H1 (cell line): ENCODE measurements at regions not wholly inside any gene's neighbourhood (a gene's known extent, or its start where the extent isn't known, plus 50 kb on each side); places are given as distances from the start of the nearest gene placed in this dataset.
A peak's percentile ranks its signal among the peaks of the same experiment; 100 is the strongest.

Source experiments
- CBX5 ChIP-seq: fragments of 300-800, 300-1000 bp; sonication (generic); IDR thresholded peaks from 2 replicates; pipeline ENCODE4 v1.7.1; 2016; ENCODE audit warnings: antibody characterized with exemption, low read length, low read depth
- CEBPB ChIP-seq: IDR thresholded peaks from 2 replicates; pipeline ENCODE4 v1.6.1; 2012; ENCODE audit warnings: low read depth, low read length
- CHD1 ChIP-seq: IDR thresholded peaks from 2 replicates; pipeline ENCODE4 v1.6.1; 2012; ENCODE audit warnings: low read depth, low read length, improper control_type of control experiment
- CHD2 ChIP-seq: IDR thresholded peaks from 2 replicates; pipeline ENCODE4 v1.6.1; 2012; ENCODE audit warnings: low read length, improper control_type of control experiment
- CTCF ChIP-seq, 3 experiments: IDR thresholded peaks; 1 replicate in 2 of 3; 2 replicates in 1 of 3; pipeline versions ENCODE4 v1.5.1 to v1.6.1; 2011; ENCODE audit warnings: low read length in 3 of 3, mild to moderate bottlenecking in 3 of 3, inconsistent platforms in 2 of 3, low read depth in 1 of 3, moderate library complexity in 1 of 3; ENCODE audit not compliant: insufficient read depth in 1 of 3; ENCODE audit errors: control extremely low read depth in 1 of 3
- EP300 ChIP-seq, 2 experiments: IDR thresholded peaks; 1 replicate in 1 of 2; 2 replicates in 1 of 2; pipeline ENCODE4 v1.6.1; 2011 to 2012; ENCODE audit warnings: low read depth in 2 of 2, low read length in 2 of 2, mild to moderate bottlenecking in 2 of 2, borderline replicate concordance in 1 of 2, inconsistent platforms in 1 of 2, moderate library complexity in 1 of 2
- EZH2 ChIP-seq: fragments of 200-600 bp; sonication (generic); IDR thresholded peaks from 2 replicates; pipeline ENCODE4 v1.7.1; 2012; ENCODE audit warnings: low read depth, mild to moderate bottlenecking, moderate library complexity, low read length, inconsistent platforms; ENCODE audit not compliant: severe bottlenecking
- HDAC2 ChIP-seq, 2 experiments: fragments of 300-600 bp in 1 of 2; sonication (generic) in 1 of 2; IDR thresholded peaks; 2 replicates each; pipeline ENCODE4 v1.6.1; 2011 to 2012; ENCODE audit warnings: low read depth in 2 of 2, low read length in 2 of 2, mild to moderate bottlenecking in 2 of 2, moderate library complexity in 2 of 2, borderline replicate concordance in 1 of 2, inconsistent platforms in 1 of 2
- POLR2A ChIP-seq, 2 experiments: IDR thresholded peaks; 1 replicate in 1 of 2; 2 replicates in 1 of 2; pipeline ENCODE4 v1.6.1; 2011; ENCODE audit warnings: low read depth in 2 of 2, low read length in 2 of 2, mild to moderate bottlenecking in 2 of 2; ENCODE audit errors: control extremely low read depth in 1 of 2
- POLR2AphosphoS5 ChIP-seq: IDR thresholded peaks from 2 replicates; pipeline ENCODE4 v1.6.1; 2011; ENCODE audit warnings: low read depth, low read length
- RAD21 ChIP-seq, 2 experiments: IDR thresholded peaks in 1 of 2; conservative IDR thresholded peaks in 1 of 2; 2 replicates each; pipeline ENCODE4 v1.6.1; 2011; ENCODE audit warnings: low read depth in 2 of 2, low read length in 2 of 2, improper control_type of control experiment in 1 of 2, inconsistent platforms in 1 of 2, mild to moderate bottlenecking in 1 of 2, moderate library complexity in 1 of 2
- TAF1 ChIP-seq: IDR thresholded peaks from 2 replicates; pipeline ENCODE4 v1.6.1; 2011; ENCODE audit warnings: mild to moderate bottlenecking, low read depth, low read length
- TCF12 ChIP-seq: IDR thresholded peaks from 2 replicates; pipeline ENCODE4 v1.6.1; 2011; ENCODE audit warnings: low read depth, mild to moderate bottlenecking, low read length

GRCh38 chr10:78971094-78971682, 97.6 kb upstream of the ZMIZ1 start:
- TF ChIP-seq CHD2 (no peak), EP300 (IDR thresholded peaks at IDR 0.05; ENCODE audit: borderline replicate concordance in 1 of 2, low read depth in 2 of 2, low read length in 2 of 2) (no peak), POLR2AphosphoS5 (no peak), HDAC2 (IDR thresholded peaks at IDR 0.05; ENCODE audit: borderline replicate concordance in 1 of 2, low read depth in 2 of 2, low read length in 2 of 2) (no peak), RAD21 (IDR thresholded peaks at IDR 0.05 in 1 of 2, conservative IDR thresholded peaks at IDR 0.05 in 1 of 2; ENCODE audit: low read depth in 2 of 2, low read length in 2 of 2) (peak in 1 of 2 experiments; percentile 22; a peak in 1 of 4 replicates), TCF12 (no peak), CBX5 (no peak), TAF1 (no peak), POLR2A (IDR thresholded peaks at IDR 0.05; ENCODE audit: control extremely low read depth in 1 of 2, low read depth in 2 of 2, low read length in 2 of 2) (no peak), CTCF (IDR thresholded peaks at IDR 0.05; ENCODE audit: control extremely low read depth in 1 of 3, insufficient read depth in 1 of 3, low read depth in 1 of 3, low read length in 3 of 3) (peak in 1 of 3 experiments; percentile 14; a peak in 1 of 4 replicates), EZH2 (no peak), CHD1 (no peak), CEBPB (no peak)
